BLaER1 (cell line): ENCODE measurements at regions not wholly inside any gene's neighbourhood (a gene's known extent, or its start where the extent isn't known, plus 50 kb on each side); places are given as distances from the start of the nearest gene placed in this dataset.
"Not testable (repeated sequence)": the region's sequence is repeated elsewhere in the genome, so short reads cannot be mapped to it uniquely, and the experiment has no call there.

Experiments used
- H3K27ac ChIP-seq: shearing (Covaris generic); formaldehyde crosslinking; 2 replicates; pipeline ENCODE4 v1.8.1; 2022
- H3K27me3 ChIP-seq: shearing (Covaris generic); formaldehyde crosslinking; 2 replicates; pipeline ENCODE4 v1.8.1; 2022
- H3K36me3 ChIP-seq: shearing (Covaris generic); formaldehyde crosslinking; 2 replicates; pipeline ENCODE4 v1.8.1; 2022
- H3K4me1 ChIP-seq: shearing (Covaris generic); formaldehyde crosslinking; 2 replicates; pipeline ENCODE4 v1.8.1; 2022
- H3K4me2 ChIP-seq: shearing (Covaris generic); formaldehyde crosslinking; 2 replicates; pipeline ENCODE4 v1.8.1; 2022
- H3K4me3 ChIP-seq: shearing (Covaris generic); formaldehyde crosslinking; 2 replicates; pipeline ENCODE4 v1.8.1; 2022
- H3K9ac ChIP-seq: shearing (Covaris generic); formaldehyde crosslinking; 2 replicates; pipeline ENCODE4 v1.8.1; 2022
- H3K9me3 ChIP-seq: shearing (Covaris generic); formaldehyde crosslinking; 2 replicates; pipeline ENCODE4 v1.8.1; 2022
- H4K20me1 ChIP-seq: shearing (Covaris generic); formaldehyde crosslinking; 2 replicates; pipeline ENCODE4 v1.8.1; 2022
- Cebpa-rat ChIP-seq: shearing (Covaris generic); IDR thresholded peaks from 2 replicates; pipeline ENCODE4 v1.8.1; 2022

DNA sequence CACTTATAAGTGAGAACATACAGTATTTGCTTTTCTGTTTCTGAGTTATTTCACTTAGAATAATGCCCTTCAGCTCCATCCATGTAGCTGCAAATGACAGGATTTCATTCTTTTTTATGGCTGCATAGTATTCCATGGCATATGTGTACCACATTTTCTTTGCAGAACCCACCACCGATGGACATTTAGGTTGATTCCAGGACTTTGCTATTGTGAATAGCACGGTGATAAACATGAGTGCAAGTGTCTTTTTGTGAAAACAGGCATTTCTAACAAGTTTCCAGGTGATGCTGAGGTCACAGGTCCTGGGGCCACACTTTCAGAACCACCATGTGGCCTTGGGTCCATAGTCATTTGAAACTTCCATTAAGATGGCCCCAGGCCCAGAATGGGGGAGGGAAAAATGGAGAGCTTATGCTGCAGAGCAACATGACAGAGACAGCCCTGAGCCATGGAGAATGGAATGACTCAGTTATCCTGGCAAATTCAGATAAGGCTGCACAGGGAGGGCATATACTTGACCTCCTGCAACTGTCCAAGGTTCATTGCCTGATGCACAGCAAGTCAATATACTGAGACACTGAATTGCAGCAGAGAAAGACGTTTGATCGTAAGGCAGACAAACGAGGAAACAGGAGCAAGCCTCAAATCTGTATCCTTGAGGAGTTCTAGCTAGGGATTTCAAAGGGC lies 248.0 kb upstream of the GALNT17 start:
- no peaks in the 10 kb centered on the region for H4K20me1 ChIP-seq
- no peaks in the 10 kb centered on the region for H3K27me3 ChIP-seq
- H3K27ac ChIP-seq = no peak overlapping the region
- H3K9me3 ChIP-seq = 0 out of 2 replicates have a peak, but pooled peaks cover under 1% of the 10 kb centered on the region
- no peak overlapping the region for H3K4me3 ChIP-seq
- no peak for TF ChIP-seq Cebpa-rat
- H3K36me3 ChIP-seq = no peaks in the 10 kb centered on the region
- H3K4me1 ChIP-seq = no peaks in the 10 kb centered on the region
- H3K9ac ChIP-seq = no peak overlapping the region
- no peak overlapping the region for H3K4me2 ChIP-seq

DNA sequence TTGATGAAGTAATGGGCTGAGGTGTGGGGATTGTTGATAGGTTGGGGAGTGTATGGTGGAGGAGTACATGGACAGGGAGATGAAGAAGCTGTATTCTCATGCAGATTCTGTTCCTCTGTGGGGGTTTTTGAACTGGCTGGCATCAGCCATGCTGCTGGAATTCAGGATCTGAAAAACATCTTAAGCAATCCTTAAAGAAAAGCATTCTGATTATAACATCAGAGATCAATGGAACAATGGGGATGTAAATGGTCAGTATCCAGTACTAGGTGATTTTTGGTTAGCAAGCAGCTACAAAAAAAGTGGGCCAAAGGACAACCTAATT lies 247.5 kb upstream of the GALNT17 start:
- no peaks in the 10 kb centered on the region for H3K36me3 ChIP-seq
- H3K4me2 ChIP-seq = no peak overlapping the region
- no peak overlapping the region for H3K27ac ChIP-seq
- no peaks in the 10 kb centered on the region for H4K20me1 ChIP-seq
- H3K4me1 ChIP-seq = no peaks in the 10 kb centered on the region
- no peak overlapping the region for H3K9ac ChIP-seq
- H3K4me3 ChIP-seq = no peak overlapping the region
- no peaks in the 10 kb centered on the region for H3K27me3 ChIP-seq
- no peak for TF ChIP-seq Cebpa-rat
- 0 out of 2 replicates have a peak, but pooled peaks cover 5% of the 10 kb centered on the region for H3K9me3 ChIP-seq

DNA sequence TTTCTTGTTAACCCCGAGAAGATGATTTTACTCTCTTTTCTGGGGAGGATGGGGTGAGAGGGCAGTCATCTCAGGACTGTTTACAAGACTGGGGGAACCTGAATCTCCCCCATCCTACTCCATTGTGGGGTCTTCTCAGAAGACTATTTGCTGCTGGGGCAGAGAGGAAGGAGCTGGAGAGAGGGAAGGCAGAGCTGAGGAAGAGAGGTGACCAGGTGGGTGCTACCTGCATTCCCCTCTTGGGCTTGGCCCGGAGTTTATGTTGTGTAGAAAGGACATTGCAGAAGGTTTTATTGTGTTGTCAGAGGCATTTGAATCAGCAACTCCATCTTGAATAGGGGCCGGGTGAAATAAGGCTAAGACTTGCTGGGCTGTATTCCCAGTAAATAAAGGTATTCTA lies 247.1 kb upstream of the GALNT17 start:
- no peaks in the 10 kb centered on the region for H4K20me1 ChIP-seq
- H3K4me2 ChIP-seq = no peak overlapping the region
- H3K27ac ChIP-seq = no peak overlapping the region
- H3K9me3 ChIP-seq = peaks cover 9% of the 10 kb centered on the region
- TF ChIP-seq Cebpa-rat = no peak
- H3K4me3 ChIP-seq = no peak overlapping the region
- no peak overlapping the region for H3K9ac ChIP-seq
- no peaks in the 10 kb centered on the region for H3K36me3 ChIP-seq
- H3K4me1 ChIP-seq = no peaks in the 10 kb centered on the region
- H3K27me3 ChIP-seq = no peaks in the 10 kb centered on the region

DNA sequence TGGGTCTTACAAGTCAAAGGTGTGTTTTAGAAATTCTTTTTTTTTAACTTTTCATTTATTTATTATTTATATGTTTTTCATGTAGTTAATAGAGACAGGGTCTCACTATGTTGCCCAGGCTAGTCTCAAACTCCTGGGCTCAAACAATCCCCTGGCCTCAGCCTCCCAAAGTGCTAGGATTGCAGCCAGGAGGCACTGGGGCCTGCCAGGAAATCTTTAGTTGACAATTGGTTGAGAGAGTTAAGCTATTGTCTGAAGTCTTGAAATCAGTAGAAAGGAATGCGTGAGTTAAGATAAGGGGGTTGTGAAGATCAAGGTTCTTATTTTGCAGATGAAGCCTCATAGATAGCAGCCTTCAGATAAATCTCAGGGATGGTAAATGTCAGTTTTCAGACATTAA lies 245.4 kb upstream of the GALNT17 start:
- Histone ChIP-seq H3K27me3 (no peaks in the 10 kb centered on the region), H3K9ac (no peak overlapping the region), H3K27ac (no peak overlapping the region), H3K9me3 (peaks cover 27% of the 10 kb centered on the region), H3K4me1 (no peaks in the 10 kb centered on the region), H4K20me1 (no peaks in the 10 kb centered on the region), H3K4me3 (no peak overlapping the region), H3K4me2 (no peak overlapping the region), H3K36me3 (no peaks in the 10 kb centered on the region)
- TF ChIP-seq Cebpa-rat = no peak

GRCh38 chr7:70887186-70887585 lies 244.8 kb upstream of the GALNT17 start:
- Histone ChIP-seq H3K9ac (no peak overlapping the region), H3K4me2 (no peak overlapping the region), H4K20me1 (no peaks in the 10 kb centered on the region), H3K36me3 (no peaks in the 10 kb centered on the region), H3K4me1 (no peaks in the 10 kb centered on the region), H3K4me3 (no peak overlapping the region), H3K9me3 (peaks cover 30% of the 10 kb centered on the region), H3K27me3 (no peaks in the 10 kb centered on the region), H3K27ac (no peak overlapping the region)
- no peak for TF ChIP-seq Cebpa-rat

DNA sequence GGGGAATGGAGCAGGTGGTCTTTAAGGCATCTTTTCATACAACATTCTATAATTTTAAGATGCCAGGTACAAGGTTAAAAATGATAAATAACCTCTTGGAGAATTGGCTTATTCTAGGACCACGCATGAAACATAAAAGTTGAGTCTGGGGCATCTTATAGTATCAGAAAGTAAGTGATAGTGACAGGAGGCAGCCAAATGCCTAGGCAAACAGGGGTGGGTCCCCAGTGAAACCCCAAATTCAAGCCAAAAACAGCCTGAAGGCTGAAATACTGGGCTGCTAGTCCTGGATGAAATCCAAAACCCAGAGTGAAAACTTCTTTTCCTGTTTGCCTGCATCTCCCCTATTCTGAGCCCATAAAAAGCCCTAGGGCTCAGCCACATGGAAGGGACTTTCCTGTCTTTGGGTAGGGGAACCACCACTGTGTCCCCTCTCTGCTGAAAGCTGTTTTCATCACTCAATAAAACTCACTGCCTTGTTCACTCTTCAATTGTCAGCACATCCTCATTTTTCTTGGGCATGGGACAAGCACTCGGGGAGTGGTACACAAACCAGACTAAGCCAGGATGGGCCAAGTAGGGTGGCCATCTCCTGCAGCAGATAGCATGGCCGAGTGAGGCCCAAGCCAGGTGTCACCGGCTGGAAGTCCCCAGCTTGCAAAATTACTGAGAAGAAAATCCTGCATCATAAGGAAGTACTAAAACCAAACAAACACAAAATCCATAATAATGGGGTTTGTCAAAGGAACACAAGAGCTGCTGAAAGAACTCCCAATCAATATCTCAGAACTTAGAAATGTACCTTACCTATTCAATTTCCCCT lies 241.6 kb upstream of the GALNT17 start:
- H3K27me3 ChIP-seq = no peaks in the 10 kb centered on the region
- H3K4me3 ChIP-seq = no peak overlapping the region
- H3K9ac ChIP-seq = no peak overlapping the region
- no peaks in the 10 kb centered on the region for H4K20me1 ChIP-seq
- H3K4me1 ChIP-seq = no peaks in the 10 kb centered on the region
- no peaks in the 10 kb centered on the region for H3K36me3 ChIP-seq
- TF ChIP-seq Cebpa-rat = no peak
- H3K9me3 ChIP-seq = peaks cover 30% of the 10 kb centered on the region
- no peak overlapping the region for H3K4me2 ChIP-seq
- H3K27ac ChIP-seq = no peak overlapping the region

GRCh38 chr7:70893422-70893821 lies 238.5 kb upstream of the GALNT17 start:
- Histone ChIP-seq H3K4me3 (no peak overlapping the region), H4K20me1 (no peaks in the 10 kb centered on the region), H3K36me3 (no peaks in the 10 kb centered on the region), H3K27ac (no peak overlapping the region), H3K9me3 (peaks cover 30% of the 10 kb centered on the region), H3K4me2 (no peak overlapping the region), H3K9ac (no peak overlapping the region), H3K4me1 (no peaks in the 10 kb centered on the region), H3K27me3 (no peaks in the 10 kb centered on the region)
- TF ChIP-seq Cebpa-rat = no peak

DNA sequence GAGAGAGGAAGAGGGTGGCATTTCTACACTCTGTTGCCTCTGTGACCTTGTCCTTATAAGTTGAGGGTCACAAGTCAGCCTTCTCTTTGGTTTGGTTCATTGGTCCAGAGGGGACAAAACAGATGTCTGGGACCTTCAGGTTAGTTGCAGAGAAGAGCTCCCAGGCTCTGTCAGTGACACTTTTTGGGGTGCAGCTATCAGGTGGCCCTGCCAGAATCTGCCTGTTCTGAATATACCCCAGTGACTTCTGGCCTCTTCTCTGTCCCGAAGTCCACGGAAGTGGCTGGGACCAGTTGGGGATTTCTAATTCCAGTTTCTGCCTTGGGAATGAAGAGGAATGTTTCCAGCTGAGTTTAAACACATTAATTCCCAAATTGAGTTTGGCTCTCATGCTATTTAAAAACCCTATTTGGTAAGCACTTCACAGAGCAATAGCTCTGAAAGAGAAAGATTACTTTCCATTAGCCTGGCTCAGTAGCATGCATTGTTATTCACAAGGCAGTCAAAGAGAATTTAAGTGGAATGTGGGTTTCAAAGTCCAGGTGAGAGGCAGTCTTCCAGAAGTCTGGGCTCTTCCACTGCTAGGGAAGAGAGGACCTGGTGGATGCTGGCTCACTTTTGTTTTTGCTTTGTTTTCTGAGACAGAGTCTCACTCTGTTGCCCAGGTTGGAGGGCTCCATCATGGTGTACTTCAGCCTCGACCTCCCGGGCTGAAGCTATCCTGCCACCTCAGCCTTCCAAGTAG lies 237.8 kb upstream of the GALNT17 start:
- no peak for TF ChIP-seq Cebpa-rat
- no peaks in the 10 kb centered on the region for H3K27me3 ChIP-seq
- H3K4me2 ChIP-seq = no peak overlapping the region
- no peak overlapping the region for H3K9ac ChIP-seq
- H4K20me1 ChIP-seq = no peaks in the 10 kb centered on the region
- H3K36me3 ChIP-seq = no peaks in the 10 kb centered on the region
- no peaks in the 10 kb centered on the region for H3K4me1 ChIP-seq
- H3K27ac ChIP-seq = no peak overlapping the region
- H3K4me3 ChIP-seq = no peak overlapping the region
- peaks cover 27% of the 10 kb centered on the region for H3K9me3 ChIP-seq

DNA sequence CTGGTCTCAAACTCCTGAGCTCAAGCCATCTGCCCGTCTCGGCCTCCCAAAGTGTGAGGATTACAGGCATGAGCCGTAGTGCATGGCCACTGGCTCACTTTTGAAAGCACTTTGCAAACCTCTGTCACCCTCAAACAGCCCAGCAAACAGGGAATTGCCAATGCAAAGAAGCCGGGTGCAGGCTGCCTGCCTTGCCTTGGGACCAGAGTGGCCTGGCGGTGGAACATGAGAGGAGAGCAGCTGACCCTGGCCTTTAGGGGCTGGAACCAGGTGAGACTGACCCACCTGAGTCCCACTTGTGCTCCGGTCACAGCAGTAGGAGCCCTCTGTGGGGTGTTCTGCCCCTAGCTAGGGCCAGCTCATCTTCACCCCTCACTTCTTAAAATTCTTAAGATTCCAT lies 237.1 kb upstream of the GALNT17 start:
- H3K36me3 ChIP-seq = no peaks in the 10 kb centered on the region
- H3K4me2 ChIP-seq = no peak overlapping the region
- TF ChIP-seq Cebpa-rat = no peak
- no peak overlapping the region for H3K9ac ChIP-seq
- no peak overlapping the region for H3K27ac ChIP-seq
- no peaks in the 10 kb centered on the region for H3K27me3 ChIP-seq
- no peaks in the 10 kb centered on the region for H4K20me1 ChIP-seq
- no peaks in the 10 kb centered on the region for H3K4me1 ChIP-seq
- peaks cover 20% of the 10 kb centered on the region for H3K9me3 ChIP-seq
- no peak overlapping the region for H3K4me3 ChIP-seq

DNA sequence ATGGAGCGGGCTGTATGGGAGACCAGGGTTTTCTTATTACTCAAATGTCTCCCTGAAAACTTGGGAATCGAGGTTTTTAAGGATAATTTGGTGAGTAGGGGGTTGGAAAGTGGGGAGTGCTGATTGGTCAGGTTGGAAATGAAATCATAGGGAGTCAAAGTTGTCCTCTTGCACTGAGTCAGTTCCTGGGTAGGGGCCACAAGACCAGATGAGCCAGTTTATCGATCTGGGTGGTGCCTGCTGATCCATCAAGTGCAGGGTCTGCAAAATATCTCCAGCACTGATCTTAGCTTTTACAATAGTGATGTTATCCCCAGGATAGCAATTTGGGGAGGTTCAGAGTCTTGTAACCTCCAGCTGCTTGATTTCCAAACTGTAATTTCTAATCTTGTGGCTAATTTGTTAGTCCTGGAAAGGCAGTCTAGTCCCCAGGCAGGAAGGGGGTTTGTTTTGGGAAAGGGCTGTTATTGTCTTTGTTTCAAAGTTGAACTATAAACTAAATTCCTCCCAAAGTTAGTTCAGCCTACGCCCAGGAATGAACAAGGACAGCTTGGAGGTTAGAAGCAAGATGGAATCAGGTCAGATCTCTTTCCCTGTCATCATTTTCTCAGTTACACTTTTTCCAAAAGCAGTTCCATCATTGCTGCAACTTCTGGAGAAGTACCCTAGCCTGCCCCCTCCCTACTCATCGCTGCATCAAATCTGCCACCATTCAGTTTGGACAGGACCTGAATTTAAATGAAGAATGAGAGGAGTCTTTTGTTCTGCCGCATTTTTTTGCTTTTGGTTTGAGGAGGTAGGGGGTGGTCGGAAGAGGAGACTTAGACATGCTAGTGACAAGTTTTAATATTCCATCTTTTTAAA lies 236.4 kb upstream of the GALNT17 start:
- not testable (repeated sequence) for H3K4me3 ChIP-seq, H4K20me1 ChIP-seq, H3K27me3 ChIP-seq, H3K36me3 ChIP-seq, H3K9ac ChIP-seq, H3K4me2 ChIP-seq, H3K27ac ChIP-seq, H3K4me1 ChIP-seq
- peaks cover 13% of the 10 kb centered on the region for H3K9me3 ChIP-seq
